HG03175 (cell line): ENCODE measurements at regions not wholly inside any gene's neighbourhood (a gene's known extent, or its start where the extent isn't known, plus 50 kb on each side); places are given as distances from the start of the nearest gene placed in this dataset.

Source experiments
- ATAC-seq: cut with Tn5 transposase; IDR thresholded peaks from one replicate; pipeline ENCODE4 v1.9.1; 2021; ENCODE audit warnings: mild to moderate bottlenecking, moderate library complexity; ENCODE audit not compliant: unreplicated experiment

DNA sequence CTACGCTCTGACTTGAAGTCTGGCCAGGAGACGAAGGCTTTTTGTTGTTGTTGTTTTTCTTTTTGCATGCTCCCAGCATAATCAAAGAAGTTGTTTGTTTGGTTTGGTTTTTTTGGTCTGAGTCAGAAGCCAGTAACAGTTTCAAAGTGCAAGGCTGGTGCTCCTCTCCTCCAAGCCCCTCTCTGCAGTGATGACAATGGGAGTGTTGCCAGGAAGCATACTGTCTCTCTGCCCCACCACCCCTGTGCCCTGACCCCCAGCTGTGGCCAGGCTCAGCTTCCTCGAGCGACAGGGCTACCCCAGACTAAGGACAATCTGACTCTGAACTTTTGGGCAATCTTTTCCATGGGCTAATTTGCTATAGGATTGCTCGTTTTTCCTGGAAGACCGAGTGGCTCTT, 173.8 kb upstream of the PITX1 start:
- no peak for ATAC-seq

DNA sequence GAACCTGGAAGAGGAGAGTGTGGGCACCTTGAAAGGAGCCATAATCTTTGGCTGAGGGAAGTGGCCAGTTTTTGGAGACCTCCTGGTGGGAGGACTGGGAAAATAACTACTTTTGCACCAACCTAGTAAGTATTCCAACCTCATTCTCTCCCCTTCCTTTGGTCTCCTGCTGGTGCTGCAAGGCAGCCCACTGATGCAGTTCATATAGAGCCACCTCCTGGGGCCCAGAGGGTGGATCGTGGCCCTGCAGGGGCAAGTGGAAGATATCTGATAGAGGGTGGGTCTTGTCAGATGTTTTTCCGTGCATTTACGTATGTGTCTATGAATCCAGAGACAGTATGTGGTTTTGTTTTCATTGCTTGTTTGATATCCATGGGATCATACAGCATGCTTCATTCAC, 172.8 kb upstream of the PITX1 start:
- ATAC-seq, result no peak

- no peak for ATAC-seq
Measured at GRCh38 chr5:135205632-135206349, 171.8 kb upstream of the PITX1 start.

GRCh38 chr5:135204151-135204600, 170.1 kb upstream of the PITX1 start:
- ATAC-seq, result no peak

DNA sequence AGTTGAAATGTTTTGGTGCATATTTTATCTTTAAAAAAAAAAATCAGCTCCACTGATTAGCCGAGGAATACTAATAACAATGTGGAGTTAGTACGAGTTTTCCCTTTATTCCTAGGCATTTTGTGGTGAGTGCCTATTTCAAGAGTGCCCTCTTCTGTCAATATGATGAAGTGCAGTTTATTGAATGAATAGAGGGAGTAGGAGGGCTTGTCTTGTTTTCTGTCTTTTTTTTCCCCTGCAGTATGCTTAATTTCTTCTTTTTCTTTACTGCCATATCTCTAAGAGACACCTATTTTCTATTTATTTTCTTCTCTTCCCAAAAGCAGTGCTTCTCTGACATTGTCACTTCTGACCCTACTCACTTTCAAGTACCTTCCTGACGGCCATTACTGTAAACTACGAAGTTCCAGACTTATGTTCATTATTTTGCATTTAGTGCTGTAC, 169.6 kb upstream of the PITX1 start:
- no peak for ATAC-seq

DNA sequence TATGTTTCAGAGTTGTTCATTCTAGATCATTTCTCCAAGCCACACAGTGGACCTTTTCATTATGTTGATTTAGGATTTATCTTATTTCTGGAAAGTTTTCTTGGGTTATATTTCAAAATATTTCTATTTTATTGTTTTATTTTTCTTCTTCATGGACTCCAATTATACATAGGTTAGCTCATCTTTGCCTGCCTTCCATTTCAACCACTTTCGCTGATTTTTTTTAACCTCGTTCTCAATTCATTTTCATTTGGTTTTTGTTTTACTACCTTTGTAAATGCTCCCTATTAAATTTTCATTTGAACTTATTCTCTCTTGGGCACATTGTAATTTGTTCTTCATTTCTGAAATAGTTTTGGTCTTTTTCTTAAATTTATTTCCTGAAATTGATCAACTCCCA, 169.0 kb upstream of the PITX1 start:
- no peak for ATAC-seq

- ATAC-seq, result no peak
Measured at GRCh38 chr5:135199919-135200318, 165.9 kb upstream of the PITX1 start.

DNA sequence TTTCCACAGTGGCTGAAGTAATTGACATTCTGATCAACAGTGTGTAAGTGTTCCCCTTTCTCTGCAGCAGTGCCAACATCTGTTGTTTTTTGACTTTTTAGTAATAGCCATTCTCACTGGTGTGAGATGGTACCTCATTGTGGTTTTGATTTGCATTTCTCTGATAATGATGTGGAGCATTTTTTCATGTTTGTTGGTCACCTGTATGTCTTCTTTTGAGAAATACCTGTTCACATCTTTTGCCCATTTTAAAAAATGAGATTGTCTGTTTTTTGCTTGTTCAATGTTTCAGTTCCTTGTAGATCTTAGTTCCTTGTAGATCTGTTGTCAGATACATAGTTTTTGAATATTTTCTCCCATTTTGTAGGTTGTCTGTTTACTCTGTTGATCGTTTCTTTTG, 162.5 kb upstream of the PITX1 start:
- ATAC-seq, result no peak

- no peak for ATAC-seq
Measured at GRCh38 chr5:135195270-135195608, 161.2 kb upstream of the PITX1 start.

DNA sequence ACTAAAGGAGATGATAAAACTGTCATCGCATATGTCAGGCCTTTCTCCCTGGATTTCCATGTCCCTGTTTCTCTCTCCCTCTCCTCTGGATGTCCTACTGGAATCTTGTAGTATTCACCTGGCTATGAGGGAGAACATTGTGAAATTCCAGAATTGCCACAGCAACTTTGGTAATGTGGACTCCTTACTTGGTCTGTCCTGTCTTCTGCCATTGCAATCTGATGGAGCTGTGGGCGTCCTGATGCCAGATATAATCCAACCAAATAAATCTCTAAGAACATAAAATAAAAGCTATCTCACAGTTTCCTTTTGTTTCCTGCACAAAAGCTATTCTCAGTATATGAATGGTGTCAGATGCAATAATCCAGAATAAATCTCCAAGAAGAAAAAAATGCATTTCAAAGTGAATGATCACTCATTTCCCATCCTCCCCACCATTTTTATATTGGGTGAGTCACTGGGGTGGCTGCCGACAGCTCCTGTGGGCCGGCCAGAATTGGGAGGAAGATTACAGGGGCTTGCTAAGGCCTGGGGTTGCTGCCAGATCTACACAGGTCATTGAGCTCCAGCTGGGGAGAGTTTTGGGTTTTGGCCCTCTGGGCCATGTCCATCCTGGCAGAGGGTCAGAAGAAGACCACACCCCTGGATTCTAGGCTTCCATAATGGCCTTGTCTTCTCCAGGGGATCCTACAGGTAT, 160.7 kb upstream of the PITX1 start:
- ATAC-seq, result no peak

DNA sequence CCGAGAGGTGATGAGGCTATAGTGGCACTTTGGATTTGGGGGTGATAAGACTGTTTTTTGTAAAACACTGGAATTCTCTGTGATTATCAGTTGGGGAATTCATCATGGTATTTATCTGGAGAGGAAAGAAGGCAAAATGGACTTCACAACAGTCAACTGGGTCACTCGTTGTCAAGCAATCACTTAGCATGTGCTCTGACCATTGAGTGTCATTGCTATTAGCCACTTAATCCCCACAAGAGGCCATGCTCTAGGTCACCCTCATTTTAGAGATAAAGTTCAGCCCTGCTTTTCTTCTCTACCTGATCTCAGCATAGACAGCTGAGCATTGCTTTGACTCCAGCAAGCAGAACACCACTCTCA, 160.1 kb upstream of the PITX1 start:
- no peak for ATAC-seq

- ATAC-seq, result no peak
Measured at GRCh38 chr5:135193213-135194125, 159.4 kb upstream of the PITX1 start.

- no peak for ATAC-seq
Measured at GRCh38 chr5:135192351-135192750, 158.3 kb upstream of the PITX1 start.

GRCh38 chr5:135191084-135191826, 157.2 kb upstream of the PITX1 start:
- peak; percentile 86 for ATAC-seq

DNA sequence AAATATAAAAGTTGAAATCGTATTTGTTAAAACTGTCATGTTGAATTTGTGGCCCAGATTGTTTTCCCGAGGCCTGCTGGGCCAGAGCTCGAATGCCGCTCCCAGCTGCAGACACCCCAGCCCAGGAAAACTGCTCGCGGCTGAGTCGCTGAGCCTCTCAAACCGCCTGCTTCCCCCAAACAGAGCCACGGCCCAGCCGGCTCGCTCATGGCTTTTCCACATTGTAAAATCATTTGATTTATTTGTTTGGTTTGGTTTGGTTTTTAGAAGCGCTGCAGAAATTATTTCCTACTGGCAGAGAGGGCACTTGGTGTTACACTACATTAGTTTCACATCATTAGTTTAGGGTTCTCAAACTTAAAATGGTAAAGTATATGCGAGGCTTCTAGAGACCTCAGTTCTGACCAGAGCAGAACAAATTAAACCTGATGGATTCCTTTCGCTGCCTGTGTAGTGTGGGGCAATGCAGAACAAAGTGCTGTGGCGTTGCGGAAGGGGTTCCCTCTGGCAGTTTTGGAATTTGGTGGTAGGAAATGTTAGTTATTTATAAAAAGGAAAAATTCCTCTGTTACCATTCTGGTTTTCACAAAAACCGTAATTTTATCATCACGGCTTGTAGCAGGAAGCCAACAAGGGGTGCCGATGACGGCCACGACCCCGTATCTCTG, 156.5 kb upstream of the PITX1 start:
- ATAC-seq, result no peak

DNA sequence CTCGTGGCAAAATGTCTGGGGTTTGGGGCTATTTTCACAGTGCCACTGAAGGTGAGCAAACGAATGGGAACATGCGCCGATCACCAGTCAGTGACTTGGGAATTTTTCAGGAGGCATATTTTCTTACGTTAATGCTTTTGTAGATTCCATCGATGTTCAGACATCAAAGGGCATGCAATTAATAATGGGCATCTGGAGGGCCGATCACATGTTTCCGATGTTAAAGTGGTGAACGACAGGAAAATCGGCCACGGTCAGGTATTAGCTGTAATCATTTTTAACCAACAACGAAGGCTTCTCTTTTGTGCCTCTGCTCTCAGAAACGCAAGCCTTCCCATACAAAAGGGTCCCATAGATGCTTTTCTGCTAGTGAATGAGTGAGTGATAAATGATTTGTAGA, 155.0 kb upstream of the PITX1 start:
- no peak for ATAC-seq

DNA sequence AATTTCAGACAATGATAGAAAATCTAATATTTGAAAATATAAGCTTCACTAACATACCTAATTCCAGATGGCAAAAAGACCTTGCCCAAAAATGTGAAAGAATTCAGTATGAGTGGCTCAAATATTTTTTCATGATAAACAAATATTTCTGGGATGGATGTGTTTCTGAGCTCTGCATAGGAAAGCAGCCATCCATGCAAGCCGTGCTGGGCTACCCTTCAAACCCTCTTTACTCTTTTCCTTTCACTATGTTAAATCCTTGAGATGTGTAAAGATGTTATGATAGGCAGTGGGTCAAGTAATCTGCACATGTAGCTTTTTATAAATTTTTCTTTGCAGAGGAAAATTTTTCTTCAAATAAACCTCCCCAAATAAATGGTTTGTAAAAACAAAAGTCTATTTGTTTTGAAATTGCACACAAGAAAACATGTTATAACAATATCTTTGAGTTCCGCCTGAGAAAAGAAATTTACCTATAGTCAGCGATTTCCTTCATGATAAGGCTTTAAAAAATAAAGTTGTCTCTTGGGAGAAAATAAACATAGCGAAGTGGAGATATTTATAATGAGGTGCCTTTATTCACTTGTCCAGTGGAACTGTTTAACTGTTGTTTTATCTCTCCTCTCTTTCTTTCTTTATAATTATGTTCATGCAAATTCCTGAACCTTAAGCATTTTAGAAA, 154.3 kb upstream of the PITX1 start:
- no peak for ATAC-seq

DNA sequence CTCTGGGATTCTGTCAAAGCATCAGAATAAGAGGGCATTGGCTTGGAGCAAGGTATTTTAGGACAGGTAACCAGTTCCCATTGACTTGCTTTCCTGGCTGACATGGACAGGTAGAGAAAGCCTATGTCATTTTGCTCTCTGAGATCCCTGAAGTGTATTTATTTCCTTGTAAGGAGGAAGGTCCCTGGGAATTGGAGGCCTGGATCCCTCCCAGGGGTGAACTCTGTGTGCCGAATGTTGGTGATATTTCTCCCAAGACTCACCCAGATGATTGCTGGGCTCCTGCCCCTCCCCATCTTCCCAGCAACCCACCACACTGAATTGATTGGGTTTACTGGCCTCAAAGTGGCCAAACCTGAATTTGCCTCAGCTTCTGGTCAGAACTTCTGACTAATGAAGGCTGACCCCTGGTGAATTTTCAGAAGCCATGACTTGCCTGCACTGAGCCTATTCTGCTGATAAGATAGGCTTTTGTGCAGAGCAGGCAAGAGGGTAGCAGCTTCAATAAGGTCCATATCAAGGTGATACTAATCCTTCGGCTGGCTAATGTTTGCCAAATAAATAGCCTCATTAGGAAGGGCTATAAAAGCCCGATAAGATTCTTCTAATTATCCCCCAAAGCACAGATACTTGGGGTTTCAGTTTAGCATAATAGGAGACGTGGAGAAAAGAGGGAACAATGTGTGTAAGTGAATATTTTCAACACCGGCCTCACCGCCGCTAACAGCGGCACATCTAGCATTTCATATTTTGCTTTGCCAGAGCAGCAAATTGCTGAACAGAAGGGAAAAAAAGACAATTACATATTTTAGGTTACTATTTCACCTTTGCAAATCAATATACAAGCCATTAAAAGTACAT, 152.9 kb upstream of the PITX1 start:
- ATAC-seq, result no peak

- ATAC-seq, result no peak
Measured at GRCh38 chr5:135185481-135186065, 151.5 kb upstream of the PITX1 start.
